HG03442 (cell line): ENCODE measurements at regions not wholly inside any gene's neighbourhood (a gene's known extent, or its start where the extent isn't known, plus 50 kb on each side); places are given as distances from the start of the nearest gene placed in this dataset.
"Not testable (repeated sequence)": the region's sequence is repeated elsewhere in the genome, so short reads cannot be mapped to it uniquely, and the experiment has no call there.

Experiments
- ATAC-seq: cut with Tn5 transposase; IDR thresholded peaks from one replicate; pipeline ENCODE4 v1.9.1; 2021; ENCODE audit warnings: mild to moderate bottlenecking, moderate library complexity; ENCODE audit not compliant: unreplicated experiment

GRCh38 chrX:84611843-84612636 is 109.8 kb upstream of the HDX start:
- ATAC-seq, result no peak

GRCh38 chrX:84634201-84634782 is 132.0 kb upstream of the HDX start:
- no peak for ATAC-seq

GRCh38 chrX:84666086-84666485 is 163.8 kb upstream of the HDX start:
- ATAC-seq, result no peak

- no peak for ATAC-seq
Observed at GRCh38 chrX:84690228-84690627, 188.0 kb upstream of the HDX start.

- no peak for ATAC-seq
Observed at GRCh38 chrX:84709987-84710386, 207.7 kb upstream of the HDX start.

- no peak for ATAC-seq
Observed at GRCh38 chrX:84710611-84711010, 208.4 kb upstream of the HDX start.

- no peak for ATAC-seq
Observed at GRCh38 chrX:84712621-84713020, 210.4 kb upstream of the HDX start.

- no peak for ATAC-seq
Observed at GRCh38 chrX:84715315-84715714, 213.1 kb upstream of the HDX start.

GRCh38 chrX:84717343-84717742 is 215.1 kb upstream of the HDX start:
- ATAC-seq, result no peak

GRCh38 chrX:84721416-84721815 is 219.2 kb upstream of the HDX start:
- no peak for ATAC-seq

- ATAC-seq, result no peak
Observed at GRCh38 chrX:84724576-84724975, 222.3 kb upstream of the HDX start.

- no peak for ATAC-seq
Observed at GRCh38 chrX:84729408-84729807, 227.2 kb upstream of the HDX start.

GRCh38 chrX:84729809-84730208 is 227.6 kb upstream of the HDX start:
- ATAC-seq, result peak; percentile 99

- ATAC-seq, result no peak
Observed at GRCh38 chrX:84735025-84735424, 232.8 kb upstream of the HDX start.

GRCh38 chrX:84737471-84737871 is 235.2 kb upstream of the HDX start:
- ATAC-seq, result no peak

GRCh38 chrX:84747516-84747915 is 245.3 kb upstream of the HDX start:
- no peak for ATAC-seq

- no peak for ATAC-seq
Observed at GRCh38 chrX:84748965-84749656, 246.9 kb upstream of the HDX start.

GRCh38 chrX:84760560-84760959 is 243.1 kb upstream of the APOOL start:
- no peak for ATAC-seq

- no peak for ATAC-seq
Observed at GRCh38 chrX:84796321-84796720, 207.4 kb upstream of the APOOL start.

- no peak for ATAC-seq
Observed at GRCh38 chrX:84830836-84831235, 172.8 kb upstream of the APOOL start.

GRCh38 chrX:84846541-84846940 is 157.1 kb upstream of the APOOL start:
- not testable (repeated sequence) for ATAC-seq

GRCh38 chrX:84851183-84851582 is 152.5 kb upstream of the APOOL start:
- not testable (repeated sequence) for ATAC-seq
